DND-41 (cell line): ENCODE measurements at regions not wholly inside any gene's neighbourhood (a gene's known extent, or its start where the extent isn't known, plus 50 kb on each side); places are given as distances from the start of the nearest gene placed in this dataset.

Experiments
- EZH2 ChIP-seq: IDR thresholded peaks from 3 replicates; pipeline ENCODE4 v1.6.1; 2012; ENCODE audit warnings: borderline replicate concordance, low read depth, mild to moderate bottlenecking, moderate library complexity, low read length, inconsistent platforms; ENCODE audit not compliant: severe bottlenecking
- TF ChIP-seq, protein P1 (sequence below): IDR thresholded peaks from 2 replicates; pipeline ENCODE4 v1.5.1; 2012; ENCODE audit warnings: borderline replicate concordance, low read length, moderate library complexity, mild to moderate bottlenecking; ENCODE audit not compliant: poor library complexity, severe bottlenecking; ENCODE audit errors: extremely low read depth

GRCh38 chrX:137418086-137418485 is 147.8 kb upstream of the ZIC3 start:
- TF ChIP-seq, protein P1, sequence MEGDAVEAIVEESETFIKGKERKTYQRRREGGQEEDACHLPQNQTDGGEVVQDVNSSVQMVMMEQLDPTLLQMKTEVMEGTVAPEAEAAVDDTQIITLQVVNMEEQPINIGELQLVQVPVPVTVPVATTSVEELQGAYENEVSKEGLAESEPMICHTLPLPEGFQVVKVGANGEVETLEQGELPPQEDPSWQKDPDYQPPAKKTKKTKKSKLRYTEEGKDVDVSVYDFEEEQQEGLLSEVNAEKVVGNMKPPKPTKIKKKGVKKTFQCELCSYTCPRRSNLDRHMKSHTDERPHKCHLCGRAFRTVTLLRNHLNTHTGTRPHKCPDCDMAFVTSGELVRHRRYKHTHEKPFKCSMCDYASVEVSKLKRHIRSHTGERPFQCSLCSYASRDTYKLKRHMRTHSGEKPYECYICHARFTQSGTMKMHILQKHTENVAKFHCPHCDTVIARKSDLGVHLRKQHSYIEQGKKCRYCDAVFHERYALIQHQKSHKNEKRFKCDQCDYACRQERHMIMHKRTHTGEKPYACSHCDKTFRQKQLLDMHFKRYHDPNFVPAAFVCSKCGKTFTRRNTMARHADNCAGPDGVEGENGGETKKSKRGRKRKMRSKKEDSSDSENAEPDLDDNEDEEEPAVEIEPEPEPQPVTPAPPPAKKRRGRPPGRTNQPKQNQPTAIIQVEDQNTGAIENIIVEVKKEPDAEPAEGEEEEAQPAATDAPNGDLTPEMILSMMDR = no peak
- TF ChIP-seq EZH2 = no peak
